ENCODE measurements at regions not wholly inside any gene's neighbourhood (a gene's known extent, or its start where the extent isn't known, plus 50 kb on each side); places are given as distances from the start of the nearest gene placed in this dataset.
"Not testable (repeated sequence)": the region's sequence is repeated elsewhere in the genome, so short reads cannot be mapped to it uniquely, and the experiment has no call there.

GRCh38 chr6:106721189-106721588 is 91.8 kb downstream of the QRSL1 start:
- H3F3A ChIP-seq (replicated peaks; ENCODE audit: insufficient read depth); DNase-seq; H3K9ac ChIP-seq; CTCF ChIA-PET; H3K9me3 ChIP-seq; H3K4me3 ChIP-seq (ENCODE audit: low read depth in 2 of 2, low read length in 1 of 2); H3K27ac ChIP-seq (ENCODE audit: low read depth in 2 of 2, low read length in 1 of 2); H3K9me2 ChIP-seq; H4K20me1 ChIP-seq (ENCODE audit: insufficient read depth); H2AFZ ChIP-seq (ENCODE audit: low read depth); H3K4me2 ChIP-seq; POLR2A ChIA-PET; H3K27me3 ChIP-seq (ENCODE audit: insufficient read depth); H3K36me3 ChIP-seq (replicated peaks in 1 of 2; ENCODE audit: control insufficient read depth in 1 of 2, insufficient read depth in 2 of 2, low read length in 1 of 2); H3K4me1 ChIP-seq (ENCODE audit: control insufficient read depth in 1 of 2, insufficient read depth in 2 of 2, low read depth in 1 of 2, low read length in 1 of 2); H3K79me2 ChIP-seq (ENCODE audit: insufficient read depth): not testable (repeated sequence)
- whole genome bisulfite sequencing (ENCODE audit: low lambda C conversion rate), result 79% methylated on average over 3 of the region's 4 CpGs

Small RNA genes lying in the stretch of these regions (small RNA-seq; reads per million reads assigned to genes)
- gene MIR587 (0 reads per million in 7 experiments), gene RNU6-117P (0 reads per million in 7 experiments)
